HepG2 (cell line): ENCODE measurements at regions not wholly inside any gene's neighbourhood (a gene's known extent, or its start where the extent isn't known, plus 50 kb on each side); places are given as distances from the start of the nearest gene placed in this dataset.

Source experiments
- ATAC-seq: fragments of 200-7000 bp; cut with Tn5 transposase; 3 replicates; pipeline ENCODE4 v1.9.1; 2020; ENCODE audit warnings: mild to moderate bottlenecking, moderate library complexity
- BruUV-seq: library from RNA; stranded (reverse); fragments of 400-500 nt; replicated peaks from 2 replicates; lab custom pipeline; 2021; lab: Mats Ljungman, UMichigan
- CTCF ChIA-PET: fragments of 300-600 bp; formaldehyde crosslinking; extraction: SDS; loops from one replicate; lab custom pipeline; 2021; ENCODE audit warnings: low total read pairs, inconsistent platforms, low intra/inter-chr PET ratio; lab: Yijun Ruan, JAX
- POLR2A ChIA-PET: fragments of 350-600 bp; sonication (Branson Sonifier 250); formaldehyde crosslinking; loops from one replicate; lab custom pipeline; 2020; ENCODE audit warnings: antibody characterized with exemption, inconsistent platforms; lab: Yijun Ruan, JAX
- DNase-seq: peaks from one replicate; pipeline ENCODE4 v3.0.0-alpha.2; 2015; ENCODE audit warnings: low spot score
- FAIRE-seq: peaks from 3 replicates; lab custom pipeline; 2011; peaks lifted over from hg19 to GRCh38; lab: Jason Lieb, UNC
- H2AFZ ChIP-seq: one replicate; pipeline ENCODE4 v1.6.1; 2011; ENCODE audit warnings: low read length, inconsistent platforms
- H3K27ac ChIP-seq: fragments of 300-600 bp; 3 replicates; pipeline ENCODE4 v1.8.0; 2011; ENCODE audit warnings: mixed run types, mild to moderate bottlenecking, mixed read lengths, low read length, inconsistent platforms; ENCODE audit not compliant: insufficient read depth; ENCODE audit errors: extremely low read length
- H3K27me3 ChIP-seq, 2 experiments: fragments of 200-600 bp in 1 of 2; 2 replicates in 1 of 2; 3 replicates in 1 of 2; pipeline versions ENCODE4 v1.6.0 to v1.8.0; 2011; ENCODE audit warnings: low read length in 2 of 2, mild to moderate bottlenecking in 2 of 2, moderate library complexity in 2 of 2, inconsistent platforms in 1 of 2; ENCODE audit not compliant: insufficient read depth in 2 of 2, control insufficient read depth in 1 of 2
- H3K36me3 ChIP-seq, 2 experiments: fragments of 200-600 bp in 1 of 2; replicated peaks in 1 of 2; 2 replicates in 1 of 2; 3 replicates in 1 of 2; pipeline versions ENCODE4 v1.5.1 to v1.8.0; 2011; ENCODE audit warnings: low read length in 2 of 2, inconsistent platforms in 1 of 2; ENCODE audit not compliant: insufficient read depth in 2 of 2, control insufficient read depth in 1 of 2
- H3K4me1 ChIP-seq: 2 replicates; pipeline ENCODE4 v1.5.1; 2012; ENCODE audit warnings: low read length, inconsistent platforms; ENCODE audit not compliant: insufficient read depth
- H3K4me2 ChIP-seq: 2 replicates; pipeline ENCODE4 v1.6.0; 2011; ENCODE audit warnings: low read depth, low read length, inconsistent platforms
- H3K4me3 ChIP-seq, 3 experiments: fragments of 200-600 bp in 1 of 3; sonication (generic), shearing (Covaris generic) in 1 of 3; replicated peaks in 1 of 3; 2 replicates each; pipeline ENCODE4 v1.5.1; 2011 to 2016; ENCODE audit warnings: low read length in 3 of 3, inconsistent platforms in 2 of 3, low read depth in 2 of 3, mild to moderate bottlenecking in 2 of 3, control low read depth in 1 of 3, mixed read lengths in 1 of 3; ENCODE audit not compliant: insufficient read depth in 1 of 3
- H3K79me2 ChIP-seq: one replicate; pipeline ENCODE4 v1.6.1; 2011; ENCODE audit warnings: low read length, inconsistent platforms; ENCODE audit not compliant: insufficient read depth
- H3K9ac ChIP-seq: 2 replicates; pipeline ENCODE4 v1.6.0; 2011; ENCODE audit warnings: mild to moderate bottlenecking, low read depth, low read length, inconsistent platforms; ENCODE audit not compliant: insufficient read depth
- H3K9me3 ChIP-seq: 2 replicates; pipeline ENCODE4 v1.5.1; 2012; ENCODE audit warnings: mild to moderate bottlenecking, low read length
- H4K20me1 ChIP-seq: 2 replicates; pipeline ENCODE4 v1.6.0; 2011; ENCODE audit warnings: inconsistent platforms, mild to moderate bottlenecking, low read length, moderate library complexity; ENCODE audit not compliant: insufficient read depth
- CSRNP2 ChIP-seq: sonication (generic); formaldehyde crosslinking; conservative IDR thresholded peaks from 2 replicates; pipeline ENCODE4 v1.8.0; 2022; ENCODE audit warnings: low read depth, missing genetic modification reagents
- PTBP1 ChIP-seq: fragments of 200-400 bp; formaldehyde crosslinking; IDR thresholded peaks from 2 replicates; pipeline ENCODE4 v1.6.1; 2018; ENCODE audit warnings: low read length, low read depth; ENCODE audit not compliant: poor library complexity, severe bottlenecking
- U2AF1 ChIP-seq: fragments of 200-400 bp; formaldehyde crosslinking; optimal IDR thresholded peaks from 2 replicates; pipeline ENCODE3; 2017; ENCODE audit warnings: mild to moderate bottlenecking, low read depth, low read length
- ZNF512B ChIP-seq: sonication (generic); formaldehyde crosslinking; IDR thresholded peaks from 2 replicates; pipeline ENCODE4 v1.5.1; 2020; ENCODE audit warnings: missing genetic modification reagents, mild to moderate bottlenecking, borderline replicate concordance
- ZNF614 ChIP-seq: IDR thresholded peaks from 2 replicates; pipeline ENCODE4 v1.6.1; 2018; ENCODE audit warnings: missing biosample characterization, missing genetic modification reagents, inconsistent platforms, borderline replicate concordance
- ZNF772 ChIP-seq: sonication (generic); formaldehyde crosslinking; IDR thresholded peaks from 2 replicates; pipeline ENCODE4 v1.5.0; 2020; ENCODE audit warnings: mild to moderate bottlenecking, missing genetic modification reagents
- WGBS: methylation state at CpG from one replicate; pipeline ENCODE4 v1.1.6; 2017; ENCODE audit warnings: low lambda C conversion rate; 5-methylcytosine and 5-hydroxymethylcytosine counted together
- in situ Hi-C: cut with HindIII; loops from 2 replicates; pipeline ENCODE4 v1.10.0; 2017; ENCODE audit warnings: low pct_unique_long_range_greater_than_20kb; ENCODE audit not compliant: extremely low pct_ligation_motif_present
- intact Hi-C: fragments of 100-400 bp; cut with micrococcal nuclease; formaldehyde crosslinking; loops from one replicate; pipeline ENCODE4 v1.10.0; 2022; ENCODE audit not compliant: unreplicated experiment

GRCh38 chr1:103367186-103367585 is 158.3 kb upstream of the RNPC3 start:
- TF ChIP-seq ZNF512B (CRISPR knock-in tag) (no peak), ZNF772 (CRISPR knock-in tag) (no peak), U2AF1 (no peak), CSRNP2 (CRISPR knock-in tag) (no peak), ZNF614 (CRISPR knock-in tag) (no peak), PTBP1 (no peak)
- no peak overlapping the region for H3K27ac ChIP-seq
- no peak overlapping the region for H3K4me2 ChIP-seq
- BruUV-seq, result no TSS peak
- H3K36me3 ChIP-seq, result no peaks in the 10 kb centered on the region
- H4K20me1 ChIP-seq, result no peaks in the 10 kb centered on the region
- ChIA-PET POLR2A (no interaction called here), CTCF (no interaction called here)
- WGBS, result 2% methylated on average over 4 of the region's 4 CpGs
- FAIRE-seq (no peak), ATAC-seq (no peak), DNase-seq (no peak)
- no peaks in the 10 kb centered on the region for H3K4me1 ChIP-seq
- no peak overlapping the region for H2AFZ ChIP-seq
- intact Hi-C loops, result no loop called here
- 0 out of 2 replicates have a peak, but pooled peaks cover 7% of the 10 kb centered on the region for H3K9me3 ChIP-seq
- in situ Hi-C loops, result no loop called here
- no peaks in the 10 kb centered on the region for H3K27me3 ChIP-seq
- no peak overlapping the region for H3K9ac ChIP-seq
- no peaks in the 10 kb centered on the region for H3K79me2 ChIP-seq
- no peak overlapping the region for H3K4me3 ChIP-seq
